ENCODE measurements at regions not wholly inside any gene's neighbourhood (a gene's known extent, or its start where the extent isn't known, plus 50 kb on each side); places are given as distances from the start of the nearest gene placed in this dataset.

DNA sequence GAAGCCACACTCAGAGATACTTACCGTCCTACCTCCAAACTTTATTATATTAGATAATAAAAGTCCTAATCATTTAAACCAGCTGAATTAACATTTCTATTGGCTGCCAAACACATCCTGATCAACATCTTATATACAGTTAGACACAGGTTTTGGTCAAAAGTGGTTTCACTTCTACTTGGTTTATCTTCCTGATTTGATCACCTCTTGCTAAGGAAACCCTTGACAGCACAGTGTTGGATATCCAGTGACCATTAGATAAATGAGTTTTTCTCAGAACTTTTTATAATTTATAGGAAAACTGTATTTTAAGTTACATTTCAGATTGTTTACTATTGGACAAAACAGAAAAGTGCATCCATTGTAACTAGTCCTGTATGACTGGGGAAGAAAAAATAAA is 198.4 kb upstream of the NR2F2 start:
- Histone ChIP-seq H3K9me2 (replicated peaks; ENCODE audit: control insufficient read depth, low read length) (no peaks in the 10 kb centered on the region), H3K4me2 (ENCODE audit: low read length) (no peak overlapping the region), H3K27ac (ENCODE audit: low read depth, low read length) (no peak overlapping the region), H3K9me3 (ENCODE audit: control insufficient read depth, insufficient read depth, low read length) (0 out of 2 replicates have a peak, but pooled peaks cover 2% of the 10 kb centered on the region), H3K4me3 (ENCODE audit: low read length) (no peak overlapping the region), H4K20me1 (ENCODE audit: control insufficient read depth, insufficient read depth, low read depth, low read length) (no peaks in the 10 kb centered on the region), H3K79me2 (ENCODE audit: control insufficient read depth, low read length) (no peaks in the 10 kb centered on the region), H3K27me3 (ENCODE audit: control insufficient read depth, low read length) (no peaks in the 10 kb centered on the region), H3K4me1 (ENCODE audit: control insufficient read depth, low read length) (no peaks in the 10 kb centered on the region), H3K36me3 (ENCODE audit: control insufficient read depth, low read length) (no peaks in the 10 kb centered on the region), H3F3A (ENCODE audit: control insufficient read depth, insufficient read depth) (no peaks in the 10 kb centered on the region)
- TF ChIP-seq EZH2phosphoT487 (IDR thresholded peaks at IDR 0.05; ENCODE audit: borderline replicate concordance, low read length) (no peak), CTCF (IDR thresholded peaks at IDR 0.05; ENCODE audit: low read depth, low read length, poor library complexity, severe bottlenecking) (no peak)

DNA sequence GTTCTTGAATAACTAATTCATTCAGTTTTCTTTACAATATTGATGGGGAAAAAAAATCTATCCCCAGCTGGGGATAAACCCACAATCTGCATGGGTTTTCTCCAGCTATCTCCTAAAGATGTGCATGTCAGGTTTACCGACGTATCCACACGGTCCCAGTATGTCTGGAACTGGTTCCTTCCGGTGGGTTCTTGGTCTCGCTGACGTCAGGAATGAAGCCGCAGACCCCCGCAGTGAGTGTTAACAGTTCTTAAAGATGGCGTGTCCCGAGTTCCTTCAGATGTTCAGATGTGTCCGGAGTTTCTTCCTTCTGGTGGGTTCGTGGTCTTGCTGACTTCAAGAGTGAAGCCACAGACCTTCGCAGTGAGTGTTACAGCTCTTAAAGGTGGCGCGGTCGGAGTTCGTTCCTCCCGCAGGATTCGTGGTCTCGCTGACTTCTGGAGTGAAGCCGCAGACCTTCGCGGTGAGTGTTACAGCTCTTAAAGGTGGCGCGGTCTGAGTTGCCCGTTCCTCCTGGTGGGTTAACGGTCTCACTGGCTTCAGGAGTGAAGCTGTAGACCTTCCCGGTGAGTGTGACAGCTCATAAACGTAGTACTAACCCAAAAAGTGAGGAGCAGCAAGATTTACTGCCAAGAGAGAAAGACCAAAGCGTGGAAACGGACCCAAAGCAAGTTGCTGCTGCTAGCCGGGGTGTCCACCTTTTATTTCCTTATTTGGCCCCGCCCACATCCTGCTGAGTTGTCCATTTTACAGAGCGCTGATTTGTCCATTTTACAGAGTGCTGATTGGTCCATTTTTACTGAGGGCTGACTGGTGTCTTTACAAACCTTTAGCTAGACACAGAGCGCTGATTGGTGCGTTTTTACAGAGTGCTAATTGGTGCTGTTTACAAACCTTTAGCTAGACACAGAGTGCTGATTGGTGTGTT is 195.1 kb upstream of the NR2F2 start:
- Histone ChIP-seq H3K27me3 (ENCODE audit: control insufficient read depth, low read length) (no peaks in the 10 kb centered on the region), H3K9me2 (replicated peaks; ENCODE audit: control insufficient read depth, low read length) (no peaks in the 10 kb centered on the region), H3K27ac (ENCODE audit: low read depth, low read length) (no peak overlapping the region), H3K79me2 (ENCODE audit: control insufficient read depth, low read length) (no peaks in the 10 kb centered on the region), H3F3A (ENCODE audit: control insufficient read depth, insufficient read depth) (no peaks in the 10 kb centered on the region), H3K4me2 (ENCODE audit: low read length) (no peak overlapping the region), H3K4me3 (ENCODE audit: low read length) (no peak overlapping the region), H3K9me3 (ENCODE audit: control insufficient read depth, insufficient read depth, low read length) (no peaks in the 10 kb centered on the region; the same call in 1 of the 2 replicates), H3K4me1 (ENCODE audit: control insufficient read depth, low read length) (no peaks in the 10 kb centered on the region), H3K36me3 (ENCODE audit: control insufficient read depth, low read length) (no peaks in the 10 kb centered on the region), H4K20me1 (ENCODE audit: control insufficient read depth, insufficient read depth, low read depth, low read length) (no peaks in the 10 kb centered on the region)
- no peak for TF ChIP-seq EZH2phosphoT487 (IDR thresholded peaks at IDR 0.05; ENCODE audit: borderline replicate concordance, low read length)
- no peak for TF ChIP-seq CTCF (IDR thresholded peaks at IDR 0.05; ENCODE audit: low read depth, low read length, poor library complexity, severe bottlenecking)

GRCh38 chr15:96138985-96139384 is 191.5 kb upstream of the NR2F2 start:
- H3K9me2 ChIP-seq (replicated peaks; ENCODE audit: control insufficient read depth, low read length): no peaks in the 10 kb centered on the region
- H3K36me3 ChIP-seq (ENCODE audit: control insufficient read depth, low read length): no peaks in the 10 kb centered on the region
- no peak for TF ChIP-seq CTCF (IDR thresholded peaks at IDR 0.05; ENCODE audit: low read depth, low read length, poor library complexity, severe bottlenecking)
- no peak for TF ChIP-seq EZH2phosphoT487 (IDR thresholded peaks at IDR 0.05; ENCODE audit: borderline replicate concordance, low read length)
- no peak overlapping the region for H3K4me3 ChIP-seq (ENCODE audit: low read length)
- no peaks in the 10 kb centered on the region for H4K20me1 ChIP-seq (ENCODE audit: control insufficient read depth, insufficient read depth, low read depth, low read length)
- H3K27ac ChIP-seq (ENCODE audit: low read depth, low read length): no peak overlapping the region
- no peaks in the 10 kb centered on the region; the same call in 1 of the 2 replicates for H3K9me3 ChIP-seq (ENCODE audit: control insufficient read depth, insufficient read depth, low read length)
- no peaks in the 10 kb centered on the region for H3F3A ChIP-seq (ENCODE audit: control insufficient read depth, insufficient read depth)
- no peaks in the 10 kb centered on the region for H3K79me2 ChIP-seq (ENCODE audit: control insufficient read depth, low read length)
- no peaks in the 10 kb centered on the region for H3K27me3 ChIP-seq (ENCODE audit: control insufficient read depth, low read length)
- H3K4me1 ChIP-seq (ENCODE audit: control insufficient read depth, low read length): no peaks in the 10 kb centered on the region
- no peak overlapping the region for H3K4me2 ChIP-seq (ENCODE audit: low read length)

All from DOHH2 (cell line).